ENCODE measurements at regions not wholly inside any gene's neighbourhood (a gene's known extent, or its start where the extent isn't known, plus 50 kb on each side); places are given as distances from the start of the nearest gene placed in this dataset.
A peak's percentile ranks its signal among the peaks of the same experiment; 100 is the strongest.
"Not testable (repeated sequence)": the region's sequence is repeated elsewhere in the genome, so short reads cannot be mapped to it uniquely, and the experiment has no call there.

- no peak overlapping the region for H3K4me3 ChIP-seq (ENCODE audit: low read length)
- DNase-seq (ENCODE audit: low read depth, low spot score): no peak
Observed at GRCh38 chr1:189751311-189751710, 726.4 kb downstream of the BRINP3 start.

- H3K4me3 ChIP-seq (ENCODE audit: low read length): no peak overlapping the region
- DNase-seq (ENCODE audit: low read depth, low spot score): no peak
Observed at GRCh38 chr1:189752461-189752995, 725.1 kb downstream of the BRINP3 start.

GRCh38 chr1:189755100-189755499, 722.6 kb downstream of the BRINP3 start:
- not testable (repeated sequence) for H3K4me3 ChIP-seq (ENCODE audit: low read length); DNase-seq (ENCODE audit: low read depth, low spot score)

- no peak overlapping the region for H3K4me3 ChIP-seq (ENCODE audit: low read length)
- DNase-seq (ENCODE audit: low read depth, low spot score): no peak
Observed at GRCh38 chr1:189764391-189765320, 713.0 kb downstream of the BRINP3 start.

GRCh38 chr1:189769448-189769847, 708.2 kb downstream of the BRINP3 start:
- H3K4me3 ChIP-seq (ENCODE audit: low read length): no peak overlapping the region
- no peak for DNase-seq (ENCODE audit: low read depth, low spot score)

- no peak overlapping the region for H3K4me3 ChIP-seq (ENCODE audit: low read length)
- no peak for DNase-seq (ENCODE audit: low read depth, low spot score)
Observed at GRCh38 chr1:189774721-189775287, 702.9 kb downstream of the BRINP3 start.

GRCh38 chr1:189775343-189775742, 702.3 kb downstream of the BRINP3 start:
- no peak for DNase-seq (ENCODE audit: low read depth, low spot score)
- H3K4me3 ChIP-seq (ENCODE audit: low read length): no peak overlapping the region

- no peak overlapping the region for H3K4me3 ChIP-seq (ENCODE audit: low read length)
- no peak for DNase-seq (ENCODE audit: low read depth, low spot score)
Observed at GRCh38 chr1:189779034-189779433, 698.6 kb downstream of the BRINP3 start.

- DNase-seq (ENCODE audit: low read depth, low spot score): no peak
- H3K4me3 ChIP-seq (ENCODE audit: low read length): no peak overlapping the region
Observed at GRCh38 chr1:189782295-189782694, 695.4 kb downstream of the BRINP3 start.

- no peak overlapping the region for H3K4me3 ChIP-seq (ENCODE audit: low read length)
- DNase-seq (ENCODE audit: low read depth, low spot score): no peak
Observed at GRCh38 chr1:189783456-189783855, 694.2 kb downstream of the BRINP3 start.

- DNase-seq (ENCODE audit: low read depth, low spot score): no peak
- no peak overlapping the region for H3K4me3 ChIP-seq (ENCODE audit: low read length)
Observed at GRCh38 chr1:189786761-189787160, 690.9 kb downstream of the BRINP3 start.

GRCh38 chr1:189787201-189787600, 690.5 kb downstream of the BRINP3 start:
- peak; percentile 1 for DNase-seq (ENCODE audit: low read depth, low spot score)
- no peak overlapping the region for H3K4me3 ChIP-seq (ENCODE audit: low read length)

- no peak for DNase-seq (ENCODE audit: low read depth, low spot score)
Observed at GRCh38 chr1:189790335-189790734, 687.3 kb downstream of the BRINP3 start.

GRCh38 chr1:189803364-189803763, 674.3 kb downstream of the BRINP3 start:
- DNase-seq (ENCODE audit: low read depth, low spot score): no peak
- H3K4me3 ChIP-seq (ENCODE audit: low read length): no peak overlapping the region

More at GRCh38 chr1:189790335-189790734, 687.3 kb downstream of the BRINP3 start:
- no peak overlapping the region for H3K4me3 ChIP-seq (ENCODE audit: low read length)

GRCh38 chr1:189804352-189804751, 673.3 kb downstream of the BRINP3 start:
- no peak for DNase-seq (ENCODE audit: low read depth, low spot score)
- H3K4me3 ChIP-seq (ENCODE audit: low read length): no peak overlapping the region

GRCh38 chr1:189805735-189806134, 671.9 kb downstream of the BRINP3 start:
- no peak overlapping the region for H3K4me3 ChIP-seq (ENCODE audit: low read length)
- no peak for DNase-seq (ENCODE audit: low read depth, low spot score)

GRCh38 chr1:189810639-189811038, 667.0 kb downstream of the BRINP3 start:
- DNase-seq (ENCODE audit: low read depth, low spot score); H3K4me3 ChIP-seq (ENCODE audit: low read length): not testable (repeated sequence)

- no peak for DNase-seq (ENCODE audit: low read depth, low spot score)
- H3K4me3 ChIP-seq (ENCODE audit: low read length): no peak overlapping the region
Observed at GRCh38 chr1:189811960-189812359, 665.7 kb downstream of the BRINP3 start.

GRCh38 chr1:189816558-189816957, 661.1 kb downstream of the BRINP3 start:
- no peak overlapping the region for H3K4me3 ChIP-seq (ENCODE audit: low read length)
- DNase-seq (ENCODE audit: low read depth, low spot score): no peak

GRCh38 chr1:189819751-189820150, 657.9 kb downstream of the BRINP3 start:
- no peak overlapping the region for H3K4me3 ChIP-seq (ENCODE audit: low read length)
- DNase-seq (ENCODE audit: low read depth, low spot score): no peak
